GM18858 (cell line): ENCODE measurements at regions not wholly inside any gene's neighbourhood (a gene's known extent, or its start where the extent isn't known, plus 50 kb on each side); places are given as distances from the start of the nearest gene placed in this dataset.

Source experiments
- ATAC-seq: cut with Tn5 transposase; IDR thresholded peaks from one replicate; pipeline ENCODE4 v1.9.1; 2021; ENCODE audit not compliant: unreplicated experiment

- no peak for ATAC-seq
These were observed 166.3 kb downstream of the RASSF9 start for GRCh38 chr12:85669911-85670310.

- no peak for ATAC-seq
These were observed 163.8 kb downstream of the RASSF9 start for GRCh38 chr12:85672436-85672835.

DNA sequence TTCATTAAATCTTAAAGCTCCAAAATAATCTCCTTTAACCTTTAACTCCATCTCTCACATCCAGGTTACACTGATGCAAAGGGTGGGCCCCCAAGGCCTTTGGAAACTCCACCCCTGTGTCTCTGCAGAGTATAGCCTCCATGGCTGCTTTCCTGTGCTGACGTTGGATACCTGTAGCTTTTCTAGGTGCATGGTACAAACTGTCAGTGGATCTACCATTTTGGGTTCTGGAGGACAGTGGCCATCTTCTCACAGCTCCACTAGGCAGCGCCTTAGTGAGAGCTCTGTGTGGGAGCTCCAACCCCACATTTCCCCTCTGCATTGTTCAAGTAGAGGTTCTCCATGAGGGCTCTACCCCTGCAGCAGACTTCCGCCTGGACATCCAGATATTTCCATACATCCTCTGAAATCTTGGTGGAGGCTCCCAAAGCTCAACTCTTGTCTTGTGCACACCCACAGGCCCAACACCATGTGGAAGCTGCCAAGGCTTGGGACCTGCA lies 162.2 kb downstream of the RASSF9 start:
- ATAC-seq, result no peak

GRCh38 chr12:85676816-85677749 lies 159.1 kb downstream of the RASSF9 start:
- no peak for ATAC-seq

DNA sequence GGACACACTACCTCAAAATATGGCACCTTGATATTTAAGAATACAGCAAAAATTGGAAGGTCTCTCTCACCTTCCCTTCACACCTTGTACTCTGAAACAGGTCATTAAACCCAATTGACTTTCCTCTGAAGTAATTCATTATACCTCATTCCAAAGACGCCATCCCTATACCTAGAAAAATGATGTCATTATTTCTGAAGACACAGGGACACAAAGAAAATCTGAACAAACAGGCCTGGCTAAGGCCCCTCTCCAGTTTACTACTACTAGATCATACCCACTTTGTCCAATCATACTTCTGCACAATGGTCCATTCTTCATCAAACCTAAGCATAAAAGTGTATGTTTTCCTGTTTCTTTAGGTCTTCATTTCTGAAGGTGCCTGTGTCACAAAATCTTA lies 156.9 kb downstream of the RASSF9 start:
- no peak for ATAC-seq

- ATAC-seq, result no peak
These were observed 155.3 kb downstream of the RASSF9 start for GRCh38 chr12:85680881-85681280.

DNA sequence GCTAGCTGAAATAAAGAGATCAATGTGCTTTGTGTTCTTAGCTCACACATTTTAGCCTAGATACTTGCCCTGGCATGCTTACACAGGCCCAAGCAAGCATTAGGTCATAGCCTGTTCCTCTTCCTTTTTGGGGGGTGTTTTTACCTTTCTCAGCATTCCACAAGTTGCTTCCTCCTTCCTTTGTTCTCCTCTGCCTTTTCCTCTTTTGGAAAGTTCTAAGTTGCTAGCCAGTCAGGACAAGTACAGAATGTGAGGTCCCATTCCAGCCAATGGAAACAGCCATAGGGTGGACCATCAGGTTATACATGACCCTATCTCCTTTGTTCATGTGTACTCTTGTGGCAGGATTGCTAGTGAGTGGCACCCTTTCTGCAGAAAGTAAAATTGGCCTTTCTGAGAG lies 154.9 kb downstream of the RASSF9 start:
- ATAC-seq, result no peak

- no peak for ATAC-seq
These were observed 153.2 kb downstream of the RASSF9 start for GRCh38 chr12:85683051-85683450.

DNA sequence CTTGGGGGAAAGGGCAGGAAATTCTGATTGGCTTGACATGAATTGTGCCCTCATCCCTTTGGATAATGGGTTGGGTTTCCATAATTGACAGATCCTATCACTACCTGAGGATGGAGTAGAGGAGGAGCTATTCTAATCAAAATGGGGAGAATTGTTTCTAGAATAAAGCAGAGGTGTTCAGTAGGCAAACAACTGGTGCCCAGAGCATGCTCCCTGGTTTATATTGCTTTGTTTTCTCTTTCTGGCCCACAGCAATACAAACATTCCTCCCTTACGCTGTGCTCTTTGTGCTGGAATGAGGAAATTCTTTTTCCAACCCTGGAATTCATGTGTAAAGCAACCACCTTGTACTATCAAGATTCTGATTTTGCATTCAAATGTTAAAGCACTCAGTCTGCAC lies 147.4 kb downstream of the RASSF9 start:
- ATAC-seq, result no peak

- no peak for ATAC-seq
These were observed 146.1 kb downstream of the RASSF9 start for GRCh38 chr12:85690146-85690545.

DNA sequence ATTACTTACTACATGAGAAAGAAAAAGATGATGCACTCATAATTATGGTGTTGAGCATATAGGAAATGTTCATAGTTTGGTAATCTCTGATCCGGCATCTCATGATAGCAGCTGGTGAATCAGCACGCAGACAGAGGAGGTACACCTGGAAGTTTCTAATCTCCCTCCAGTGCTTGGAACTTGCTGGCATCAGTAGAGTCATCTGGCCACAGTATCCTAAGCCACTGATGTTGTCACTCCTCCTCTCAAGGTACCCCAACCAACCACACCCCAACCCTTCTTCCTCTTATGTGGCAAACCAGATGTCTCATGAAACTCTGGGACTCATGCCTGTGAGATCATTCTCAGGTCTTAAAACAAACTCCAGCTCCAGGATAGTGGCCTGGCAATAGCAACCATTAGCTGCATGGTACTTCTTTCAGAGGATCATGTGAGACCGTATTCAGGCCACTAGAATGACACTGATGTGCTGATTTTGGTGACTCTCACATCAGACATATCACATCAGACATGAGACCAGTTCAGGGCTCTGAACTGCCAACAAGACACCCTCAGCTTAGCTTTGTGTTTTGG lies 143.0 kb downstream of the RASSF9 start:
- no peak for ATAC-seq

DNA sequence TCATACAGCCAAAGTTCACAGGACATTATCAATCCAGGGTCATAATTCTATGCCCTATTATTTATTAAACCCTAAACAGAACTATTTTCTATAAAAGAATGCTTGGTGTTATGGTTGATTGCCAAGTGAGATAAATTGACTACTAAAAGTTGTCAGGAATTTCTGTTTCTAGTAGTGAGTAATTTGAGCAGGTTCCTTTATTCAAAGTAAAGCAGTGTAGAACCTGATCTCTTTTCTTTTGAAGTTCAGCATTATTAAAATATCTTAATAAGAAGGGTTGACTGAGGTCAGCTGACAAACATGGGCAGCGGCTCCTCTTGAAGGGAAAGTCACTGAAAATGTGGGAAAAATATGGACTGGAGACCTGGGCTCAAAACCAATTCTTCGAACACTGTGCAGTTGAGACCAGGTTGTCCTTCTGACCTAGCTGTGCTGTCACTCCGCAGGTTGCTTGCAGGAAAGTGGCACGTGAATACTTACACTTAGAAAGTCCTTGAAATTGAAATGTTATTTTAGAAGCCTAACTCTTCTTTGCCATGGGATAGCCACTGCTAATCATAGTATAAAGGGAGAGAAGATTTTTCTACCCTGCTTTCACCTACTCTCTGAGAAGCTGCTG lies 141.0 kb downstream of the RASSF9 start:
- ATAC-seq, result no peak

DNA sequence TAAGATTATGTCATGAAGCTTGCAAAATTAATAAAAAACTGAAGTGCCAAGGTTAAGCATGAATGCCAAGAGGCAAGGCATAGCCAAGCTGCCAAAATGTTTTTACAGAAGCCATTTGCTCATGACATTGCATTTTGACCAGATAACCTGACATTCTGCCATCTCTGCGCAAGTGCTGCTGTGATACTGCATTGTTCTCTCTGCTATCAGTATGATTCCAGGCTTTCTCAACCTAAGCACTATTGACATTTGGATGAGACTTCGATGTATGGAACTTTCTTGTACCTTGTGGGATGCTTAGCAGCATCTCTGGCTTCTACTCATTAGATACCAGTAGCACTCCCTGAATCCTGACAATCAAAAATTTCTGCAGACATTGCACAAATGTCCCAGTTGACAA lies 139.2 kb downstream of the RASSF9 start:
- ATAC-seq, result no peak

DNA sequence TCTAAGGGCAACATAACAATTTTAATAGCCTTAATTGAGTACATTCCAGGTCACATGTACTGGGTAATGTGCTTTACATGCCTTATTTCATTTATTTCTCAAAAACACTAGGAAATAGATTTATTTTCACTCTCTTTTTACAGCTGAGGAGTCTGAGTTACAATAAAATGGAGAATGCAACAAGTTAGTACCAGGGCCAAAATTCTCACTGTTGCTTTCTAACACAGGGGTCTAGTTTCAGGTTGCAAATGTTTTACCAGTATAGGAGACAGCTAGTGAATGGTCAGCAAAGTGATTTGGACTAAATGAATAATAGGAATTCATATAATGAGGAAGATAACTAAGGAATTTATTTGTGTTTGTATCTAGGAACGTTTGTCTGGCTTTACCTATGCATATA lies 137.3 kb downstream of the RASSF9 start:
- no peak for ATAC-seq

DNA sequence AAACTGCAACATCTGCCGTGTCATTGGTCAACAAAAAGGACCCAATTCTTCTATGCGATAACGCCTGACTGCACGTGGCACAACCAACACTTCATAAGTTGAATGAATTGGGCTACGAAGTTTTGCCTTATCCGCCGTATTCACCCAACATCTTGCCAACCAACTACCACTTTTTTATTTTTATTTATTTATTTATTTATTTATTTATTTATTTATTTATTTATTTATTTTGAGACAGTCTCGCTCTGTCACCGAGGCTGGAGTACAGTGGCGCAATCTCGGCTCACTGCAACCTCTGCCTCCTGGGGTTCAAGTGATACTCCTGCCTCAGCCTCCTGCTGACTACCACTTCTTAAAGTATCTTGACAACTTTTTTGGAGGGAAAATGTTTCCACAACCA lies 127.4 kb downstream of the RASSF9 start:
- ATAC-seq, result no peak

DNA sequence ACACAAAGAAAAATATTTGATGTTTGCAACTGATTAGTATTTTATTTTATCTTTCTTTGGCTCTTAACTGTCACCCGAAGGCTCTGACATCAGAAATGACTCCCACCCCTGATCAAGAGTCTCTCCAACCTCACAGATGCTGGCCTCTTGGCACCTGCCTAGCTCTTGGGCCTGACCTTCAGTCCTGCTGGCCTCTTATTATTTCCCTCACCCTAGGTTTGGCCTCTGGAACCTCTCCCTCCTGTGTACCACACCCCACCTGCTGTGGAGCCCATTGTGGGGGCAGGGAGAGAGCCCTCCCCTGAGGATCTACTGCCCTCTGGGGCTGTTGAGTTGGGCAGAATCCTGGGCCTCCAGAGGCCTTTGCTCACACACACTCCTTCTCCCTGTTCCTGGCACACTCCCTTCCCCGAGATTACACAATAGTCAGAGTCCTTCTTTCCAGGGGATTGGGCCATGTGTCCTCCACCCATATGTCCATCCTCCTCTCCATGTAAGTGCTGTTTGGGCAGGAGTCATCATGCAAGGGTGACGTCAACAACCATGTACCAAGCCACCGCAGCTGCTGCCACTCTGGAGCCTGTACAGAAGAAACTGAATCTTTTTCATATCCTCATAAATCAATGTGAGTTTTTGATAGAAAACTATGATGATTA lies 124.3 kb downstream of the RASSF9 start:
- no peak for ATAC-seq

DNA sequence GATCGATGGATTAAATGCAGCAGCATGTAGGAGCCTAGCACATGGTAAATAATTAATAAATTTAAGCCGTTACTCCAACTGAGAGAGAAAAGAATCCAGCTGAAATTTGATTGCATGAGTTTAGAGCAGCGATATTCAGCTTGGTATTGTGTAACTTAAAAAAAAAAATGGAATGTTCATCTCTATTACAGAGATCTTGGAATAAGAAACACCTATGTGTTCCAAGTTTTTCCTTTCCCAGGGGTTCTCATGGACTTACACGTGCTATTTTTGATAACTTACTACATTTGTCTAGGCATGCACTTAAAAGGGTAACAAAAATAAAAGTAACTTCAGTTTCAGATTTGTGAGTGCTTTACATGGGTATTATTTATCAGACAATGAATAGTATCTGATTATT lies 122.8 kb downstream of the RASSF9 start:
- ATAC-seq, result no peak

GRCh38 chr12:85714425-85714824 lies 121.8 kb downstream of the RASSF9 start:
- ATAC-seq, result no peak

DNA sequence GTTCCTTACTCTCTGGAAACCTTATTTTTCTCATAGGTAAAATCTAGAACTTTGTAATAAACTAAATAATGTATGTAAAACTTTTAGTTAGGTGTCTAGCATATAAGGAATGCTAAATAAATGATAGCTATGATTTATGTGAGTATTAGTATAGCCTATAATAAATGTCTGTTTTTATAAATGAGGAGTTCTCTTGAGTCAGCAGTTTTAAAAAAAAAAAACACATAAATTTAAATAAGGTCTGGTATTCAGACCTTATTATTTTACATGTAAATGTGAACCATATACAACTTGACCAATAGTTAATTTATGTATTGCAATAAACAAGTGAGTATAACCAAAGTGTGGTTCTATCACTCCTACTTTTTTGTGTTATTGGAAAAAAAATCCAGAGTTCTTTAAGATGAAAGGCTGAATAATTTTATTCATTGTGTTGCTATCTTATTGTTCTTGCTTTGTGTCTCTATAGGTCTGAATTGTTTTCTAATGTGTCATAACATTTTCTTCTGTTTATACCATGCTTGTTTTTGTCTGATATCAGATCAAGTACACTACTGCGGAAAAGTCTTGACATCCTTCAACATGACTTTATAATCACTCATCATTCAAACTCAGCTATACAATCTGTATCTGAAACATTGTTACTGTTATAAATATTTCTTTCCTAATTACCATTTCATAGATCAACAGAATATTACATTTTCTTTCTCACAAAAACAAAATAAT lies 115.7 kb downstream of the RASSF9 start:
- no peak for ATAC-seq

DNA sequence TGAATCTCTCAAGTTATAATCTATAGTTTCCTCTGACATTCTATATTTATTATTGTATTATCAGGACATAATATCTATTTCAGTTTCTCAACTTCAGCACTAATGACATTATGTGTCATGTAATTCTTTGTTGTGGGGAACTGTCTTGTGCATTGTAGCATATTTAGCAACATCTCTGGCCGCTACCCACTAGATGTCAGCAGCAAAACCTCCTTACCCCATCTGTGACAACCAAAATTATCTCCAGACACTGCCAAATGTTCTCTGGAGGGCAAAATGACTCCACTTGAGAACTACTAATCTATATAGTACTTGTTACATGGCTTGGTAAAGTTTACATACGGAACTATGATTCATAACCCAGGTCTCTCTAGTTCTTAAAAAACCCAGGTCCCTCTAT lies 110.2 kb downstream of the RASSF9 start:
- no peak for ATAC-seq
